D341Med (cell line): ENCODE measurements at regions not wholly inside any gene's neighbourhood (a gene's known extent, or its start where the extent isn't known, plus 50 kb on each side); places are given as distances from the start of the nearest gene placed in this dataset.
A peak's percentile ranks its signal among the peaks of the same experiment; 100 is the strongest.

ENCODE experiments used
- DNase-seq: peaks from one replicate; pipeline ENCODE4 v3.0.0; 2012; ENCODE audit warnings: low spot score

- no peak for DNase-seq
Observed at GRCh38 chr2:42897358-42897757, 105.0 kb upstream of the HAAO start.

- DNase-seq = no peak
Observed at GRCh38 chr2:42895791-42896135, 103.4 kb upstream of the HAAO start.

GRCh38 chr2:42895134-42895790, 102.9 kb upstream of the HAAO start:
- no peak for DNase-seq

GRCh38 chr2:42893047-42893758, 100.8 kb upstream of the HAAO start:
- no peak for DNase-seq

- peak; percentile 57 for DNase-seq
Observed at GRCh38 chr2:42890791-42891355, 98.5 kb upstream of the HAAO start.

GRCh38 chr2:42888321-42889245, 96.2 kb upstream of the HAAO start:
- no peak for DNase-seq

- no peak for DNase-seq
Observed at GRCh38 chr2:42886921-42887320, 94.5 kb upstream of the HAAO start.

- no peak for DNase-seq
Observed at GRCh38 chr2:42882756-42883155, 90.4 kb upstream of the HAAO start.

GRCh38 chr2:42881732-42882131, 89.3 kb upstream of the HAAO start:
- no peak for DNase-seq

- no peak for DNase-seq
Observed at GRCh38 chr2:42880738-42881690, 88.6 kb upstream of the HAAO start.

GRCh38 chr2:42879913-42880737, 87.7 kb upstream of the HAAO start:
- no peak for DNase-seq

GRCh38 chr2:42879121-42879705, 86.8 kb upstream of the HAAO start:
- DNase-seq = no peak

GRCh38 chr2:42878581-42878980, 86.2 kb upstream of the HAAO start:
- DNase-seq = no peak

- no peak for DNase-seq
Observed at GRCh38 chr2:42877936-42878335, 85.6 kb upstream of the HAAO start.

GRCh38 chr2:42877511-42877910, 85.1 kb upstream of the HAAO start:
- DNase-seq = no peak

GRCh38 chr2:42876326-42876751, 84.0 kb upstream of the HAAO start:
- DNase-seq = no peak

- no peak for DNase-seq
Observed at GRCh38 chr2:42875880-42876279, 83.5 kb upstream of the HAAO start.

- DNase-seq = no peak
Observed at GRCh38 chr2:42874949-42875801, 82.8 kb upstream of the HAAO start.

- no peak for DNase-seq
Observed at GRCh38 chr2:42872721-42873120, 80.3 kb upstream of the HAAO start.
